ENCODE measurements at regions not wholly inside any gene's neighbourhood (a gene's known extent, or its start where the extent isn't known, plus 50 kb on each side); places are given as distances from the start of the nearest gene placed in this dataset.
A peak's percentile ranks its signal among the peaks of the same experiment; 100 is the strongest.

- no peak overlapping the region for H3K4me3 Mint-ChIP-seq
- H3K27ac Mint-ChIP-seq = no peak overlapping the region
- Histone ChIP-seq H3K9ac (ENCODE audit: extremely low read depth, low read length, poor library complexity, severe bottlenecking) (no peak overlapping the region), H3K4me1 (ENCODE audit: control insufficient read depth, insufficient read depth, low read length) (no peaks in the 10 kb centered on the region), H3K27me3 (ENCODE audit: control insufficient read depth, insufficient read depth, low read length, poor library complexity, severe bottlenecking) (no peaks in the 10 kb centered on the region), H3K36me3 (ENCODE audit: control insufficient read depth, insufficient read depth, low read length) (no peaks in the 10 kb centered on the region), H3K4me3 (ENCODE audit: low read length) (no peak overlapping the region), H3K9me3 (ENCODE audit: control insufficient read depth, low read length) (no peaks in the 10 kb centered on the region), H3K27ac (ENCODE audit: low read depth, low read length) (no peak overlapping the region)
- no peaks in the 10 kb centered on the region for H3K36me3 Mint-ChIP-seq (ENCODE audit: low read depth)
- peaks cover 8% of the 10 kb centered on the region for H3K4me1 Mint-ChIP-seq
- H3K27me3 Mint-ChIP-seq (ENCODE audit: insufficient read depth) = no peaks in the 10 kb centered on the region
- DNase-seq = peak; percentile 73
- peaks cover 3% of the 10 kb centered on the region for H3K9me3 Mint-ChIP-seq
- 75 to 78% methylated on average over 2 to 3 of the region's 3 CpGs for WGBS, 2 experiments (ENCODE audit: insufficient coverage in 1 of 2, insufficient read length in 1 of 2)
- TF ChIP-seq CTCF (conservative IDR thresholded peaks at IDR 0.05) = peak; percentile 77
Measured at GRCh38 chr5:5063533-5063953, 76.6 kb upstream of the ADAMTS16 start.

- no peak overlapping the region for H3K27ac Mint-ChIP-seq
- peaks cover 8% of the 10 kb centered on the region for H3K4me1 Mint-ChIP-seq
- no peak overlapping the region for H3K4me3 Mint-ChIP-seq
- no peak for DNase-seq
- Histone ChIP-seq H3K4me1 (ENCODE audit: control insufficient read depth, insufficient read depth, low read length) (no peaks in the 10 kb centered on the region), H3K27ac (ENCODE audit: low read depth, low read length) (no peak overlapping the region), H3K9me3 (ENCODE audit: control insufficient read depth, low read length) (no peaks in the 10 kb centered on the region), H3K36me3 (ENCODE audit: control insufficient read depth, insufficient read depth, low read length) (no peaks in the 10 kb centered on the region), H3K9ac (ENCODE audit: extremely low read depth, low read length, poor library complexity, severe bottlenecking) (no peak overlapping the region), H3K4me3 (ENCODE audit: low read length) (no peak overlapping the region), H3K27me3 (ENCODE audit: control insufficient read depth, insufficient read depth, low read length, poor library complexity, severe bottlenecking) (no peaks in the 10 kb centered on the region)
- peaks cover 3% of the 10 kb centered on the region for H3K9me3 Mint-ChIP-seq
- 93 to 100% methylated on average over 1 to 4 of the region's 4 CpGs for WGBS, 2 experiments (ENCODE audit: insufficient coverage in 1 of 2, insufficient read length in 1 of 2)
- H3K27me3 Mint-ChIP-seq (ENCODE audit: insufficient read depth) = no peaks in the 10 kb centered on the region
- TF ChIP-seq CTCF (conservative IDR thresholded peaks at IDR 0.05) = no peak
- H3K36me3 Mint-ChIP-seq (ENCODE audit: low read depth) = no peaks in the 10 kb centered on the region
Measured at GRCh38 chr5:5065472-5065871, 74.7 kb upstream of the ADAMTS16 start.

- DNase-seq = no peak
- no peaks in the 10 kb centered on the region for H3K9me3 ChIP-seq (ENCODE audit: control insufficient read depth, low read length)
- no peak overlapping the region for H3K9ac ChIP-seq (ENCODE audit: extremely low read depth, low read length, poor library complexity, severe bottlenecking)
- H3K4me1 Mint-ChIP-seq = peaks cover 8% of the 10 kb centered on the region
- H3K27me3 Mint-ChIP-seq (ENCODE audit: insufficient read depth) = no peaks in the 10 kb centered on the region
- no peaks in the 10 kb centered on the region for H3K36me3 Mint-ChIP-seq (ENCODE audit: low read depth)
- WGBS, 2 experiments (ENCODE audit: insufficient coverage in 1 of 2, insufficient read length in 1 of 2) = 84 to 90% methylated on average over 3 to 6 of the region's 6 CpGs
- H3K9me3 Mint-ChIP-seq = peaks cover 3% of the 10 kb centered on the region
- H3K4me3 Mint-ChIP-seq = no peak overlapping the region
- no peak for TF ChIP-seq CTCF (conservative IDR thresholded peaks at IDR 0.05)
- H3K27me3 ChIP-seq (ENCODE audit: control insufficient read depth, insufficient read depth, low read length, poor library complexity, severe bottlenecking) = no peaks in the 10 kb centered on the region
- no peaks in the 10 kb centered on the region for H3K4me1 ChIP-seq (ENCODE audit: control insufficient read depth, insufficient read depth, low read length)
- no peaks in the 10 kb centered on the region for H3K36me3 ChIP-seq (ENCODE audit: control insufficient read depth, insufficient read depth, low read length)
- no peak overlapping the region for H3K27ac Mint-ChIP-seq
- H3K4me3 ChIP-seq (ENCODE audit: low read length) = no peak overlapping the region
- H3K27ac ChIP-seq (ENCODE audit: low read depth, low read length) = no peak overlapping the region
Measured at GRCh38 chr5:5066276-5067186, 73.6 kb upstream of the ADAMTS16 start.

Data from endodermal cell (in vitro differentiated cells).